Stomach smooth muscle (tissue), 2 donors: ENCODE measurements at regions not wholly inside any gene's neighbourhood (a gene's known extent, or its start where the extent isn't known, plus 50 kb on each side); places are given as distances from the start of the nearest gene placed in this dataset.

Source experiments
- H3K27ac ChIP-seq: one replicate; pipeline ENCODE4 v1.7.0; 2013; ENCODE audit warnings: mild to moderate bottlenecking, low read length, inconsistent platforms
- H3K27me3 ChIP-seq, 2 donors: one replicate each; pipeline ENCODE4 v1.7.0; 2013; ENCODE audit warnings: low read length in 2 of 2; ENCODE audit not compliant: insufficient read depth in 2 of 2, control insufficient read depth in 1 of 2
- H3K36me3 ChIP-seq, 2 donors: one replicate each; pipeline ENCODE4 v1.7.0; 2013; ENCODE audit warnings: low read length in 2 of 2; ENCODE audit not compliant: control insufficient read depth in 2 of 2, insufficient read depth in 2 of 2
- H3K4me1 ChIP-seq: one replicate; pipeline ENCODE4 v1.7.0; 2013; ENCODE audit warnings: low read length; ENCODE audit not compliant: control insufficient read depth, insufficient read depth
- H3K4me3 ChIP-seq, 2 donors: one replicate each; pipeline ENCODE4 v1.7.0; 2013; ENCODE audit warnings: low read length in 2 of 2
- H3K9ac ChIP-seq, 2 donors: one replicate each; pipeline ENCODE4 v1.7.0; 2013; ENCODE audit warnings: low read length in 2 of 2, mild to moderate bottlenecking in 1 of 2
- H3K9me3 ChIP-seq, 2 donors: one replicate each; pipeline ENCODE4 v1.7.0; 2013; ENCODE audit warnings: low read length in 2 of 2; ENCODE audit not compliant: control insufficient read depth in 2 of 2
- donor health status: healthy.
- donor health status: Pancreatic carcinoma.

- Histone ChIP-seq H3K9ac (no peak overlapping the region), H3K27me3 (no peaks in the 10 kb centered on the region), H3K27ac (no peak overlapping the region), H3K9me3 (peaks cover 0 to 7% of the 10 kb centered on the region in 2 donors), H3K4me3 (no peak overlapping the region), H3K4me1 (peaks cover 4% of the 10 kb centered on the region), H3K36me3 (no peaks in the 10 kb centered on the region)
These were observed 55.3 kb upstream of the TARDBP start for GRCh38 chr1:10957133-10957532.

- no peak overlapping the region for H3K9ac ChIP-seq
- H3K27ac ChIP-seq: no peak overlapping the region
- H3K27me3 ChIP-seq: no peaks in the 10 kb centered on the region
- H3K4me3 ChIP-seq: no peak overlapping the region
- H3K4me1 ChIP-seq: peaks cover 4% of the 10 kb centered on the region
- no peaks in the 10 kb centered on the region for H3K36me3 ChIP-seq
- H3K9me3 ChIP-seq: peaks cover 0 to 4% of the 10 kb centered on the region in 2 donors
These were observed 53.8 kb upstream of the TARDBP start for GRCh38 chr1:10958614-10959013.

- H3K9ac ChIP-seq: no peak overlapping the region
- no peaks in the 10 kb centered on the region for H3K36me3 ChIP-seq
- no peaks in the 10 kb centered on the region for H3K9me3 ChIP-seq
- peaks cover 4% of the 10 kb centered on the region for H3K4me1 ChIP-seq
- H3K4me3 ChIP-seq: no peak overlapping the region
- H3K27ac ChIP-seq: no peak overlapping the region
- H3K27me3 ChIP-seq: no peaks in the 10 kb centered on the region
These were observed 51.8 kb upstream of the TARDBP start for GRCh38 chr1:10960411-10961299.

GRCh38 chr1:10961300-10961833 is 51.1 kb upstream of the TARDBP start:
- Histone ChIP-seq H3K36me3 (no peaks in the 10 kb centered on the region), H3K27me3 (no peaks in the 10 kb centered on the region), H3K9me3 (no peaks in the 10 kb centered on the region), H3K27ac (no peak overlapping the region), H3K4me1 (peaks cover 4% of the 10 kb centered on the region), H3K9ac (no peak overlapping the region), H3K4me3 (no peak overlapping the region)

- Histone ChIP-seq H3K36me3 (no peaks in the 10 kb centered on the region), H3K27ac (no peak overlapping the region), H3K9me3 (no peaks in the 10 kb centered on the region), H3K4me1 (peaks cover 4% of the 10 kb centered on the region), H3K4me3 (no peak overlapping the region), H3K27me3 (no peaks in the 10 kb centered on the region), H3K9ac (no peak overlapping the region)
These were observed 50.0 kb upstream of the TARDBP start for GRCh38 chr1:10962483-10962882.
